WTC11 (cell line): ENCODE measurements at regions not wholly inside any gene's neighbourhood (a gene's known extent, or its start where the extent isn't known, plus 50 kb on each side); places are given as distances from the start of the nearest gene placed in this dataset.
"Not testable (repeated sequence)": the region's sequence is repeated elsewhere in the genome, so short reads cannot be mapped to it uniquely, and the experiment has no call there.

ENCODE experiments used
- ATAC-seq: fragments of 200-7000 bp; cut with Tn5 transposase; 2 replicates; pipeline ENCODE4 v1.10.0; 2021; ENCODE audit warnings: mild to moderate bottlenecking, moderate library complexity
- CTCF ChIA-PET: fragments of 300-600 bp; sonication (Branson Sonifier 250); formaldehyde crosslinking; loops from one replicate; lab custom pipeline; 2021; ENCODE audit warnings: antibody characterized with exemption; lab: Charles Lee
- POLR2A ChIA-PET: fragments of 350-600 bp; sonication (Branson Sonifier 250); formaldehyde crosslinking; loops from one replicate; lab custom pipeline; 2021; ENCODE audit warnings: antibody characterized with exemption; lab: Charles Lee
- DNase-seq: peaks from one replicate; pipeline ENCODE4 v3.0.0; 2021; ENCODE audit warnings: low spot score
- H3K27ac Mint-ChIP-seq: 2 replicates; pipeline ENCODE4 v1.8.0; 2021; ENCODE audit warnings: mixed read lengths
- H3K27me3 Mint-ChIP-seq: 2 replicates; pipeline ENCODE4 v1.8.0; 2021; ENCODE audit warnings: low read depth, mild to moderate bottlenecking, moderate library complexity, mixed read lengths
- H3K36me3 Mint-ChIP-seq: 2 replicates; pipeline ENCODE4 v1.8.0; 2021; ENCODE audit warnings: mixed read lengths
- H3K4me1 Mint-ChIP-seq: 2 replicates; pipeline ENCODE4 v1.8.0; 2022; ENCODE audit warnings: mixed read lengths
- H3K4me3 Mint-ChIP-seq: 2 replicates; pipeline ENCODE4 v1.8.0; 2021; ENCODE audit warnings: mild to moderate bottlenecking, moderate library complexity, mixed read lengths
- H3K9me3 Mint-ChIP-seq: 2 replicates; pipeline ENCODE4 v1.8.0; 2021; ENCODE audit warnings: mixed read lengths
- AR ChIP-seq: fragments of 250-450 bp; sonication (Bioruptor Pico); IDR thresholded peaks from 2 replicates; pipeline ENCODE4 v1.9.0; 2021; ENCODE audit warnings: mild to moderate bottlenecking
- CDX4 ChIP-seq: fragments of 250-450 bp; sonication (Bioruptor Pico); IDR thresholded peaks from 2 replicates; pipeline ENCODE4 v1.9.0; 2021; ENCODE audit warnings: moderate library complexity, mild to moderate bottlenecking, inconsistent platforms, borderline replicate concordance
- CREB1 ChIP-seq: sonication (generic); formaldehyde crosslinking; IDR thresholded peaks from 2 replicates; pipeline ENCODE4 v1.8.0; 2023; ENCODE audit warnings: mild to moderate bottlenecking, missing genetic modification reagents
- E2F1 ChIP-seq: sonication (generic); formaldehyde crosslinking; IDR thresholded peaks from 2 replicates; pipeline ENCODE4 v1.8.0; 2022; ENCODE audit warnings: mild to moderate bottlenecking, missing genetic modification reagents
- JAZF1 ChIP-seq: fragments of 250-450 bp; sonication (Bioruptor Pico); IDR thresholded peaks from 2 replicates; pipeline ENCODE4 v1.9.0; 2021; ENCODE audit warnings: moderate library complexity, mild to moderate bottlenecking, inconsistent platforms
- MLX ChIP-seq: sonication (generic); formaldehyde crosslinking; IDR thresholded peaks from 2 replicates; pipeline ENCODE4 v1.8.1; 2023; ENCODE audit warnings: mild to moderate bottlenecking, missing genetic modification reagents, moderate library complexity
- MXD4 ChIP-seq: fragments of 250-450 bp; sonication (Bioruptor Pico); IDR thresholded peaks from 2 replicates; pipeline ENCODE4 v1.8.0; 2021; ENCODE audit warnings: mild to moderate bottlenecking, moderate library complexity, borderline replicate concordance
- NFYB ChIP-seq: sonication (generic); formaldehyde crosslinking; conservative IDR thresholded peaks from 2 replicates; pipeline ENCODE4 v1.8.0; 2022; ENCODE audit warnings: low read depth, missing genetic modification reagents
- NR1H2 ChIP-seq: sonication (generic); formaldehyde crosslinking; IDR thresholded peaks from 2 replicates; pipeline ENCODE4 v1.9.0; 2021; ENCODE audit warnings: mild to moderate bottlenecking, moderate library complexity, missing genetic modification reagents
- NR2C2 ChIP-seq: sonication (generic); formaldehyde crosslinking; IDR thresholded peaks from 2 replicates; pipeline ENCODE4 v1.8.0; 2022; ENCODE audit warnings: mild to moderate bottlenecking, missing genetic modification reagents
- SMAD4 ChIP-seq: sonication (generic); formaldehyde crosslinking; IDR thresholded peaks from 2 replicates; pipeline ENCODE4 v1.8.0; 2022; ENCODE audit warnings: mild to moderate bottlenecking, missing genetic modification reagents
- SOX15 ChIP-seq: fragments of 250-450 bp; sonication (Bioruptor Pico); IDR thresholded peaks from 2 replicates; pipeline ENCODE4 v1.9.0; 2021; ENCODE audit warnings: mild to moderate bottlenecking
- STAT6 ChIP-seq: sonication (generic); formaldehyde crosslinking; conservative IDR thresholded peaks from 2 replicates; pipeline ENCODE4 v1.8.1; 2023; ENCODE audit warnings: mild to moderate bottlenecking, low read depth, missing genetic modification reagents, moderate library complexity
- ZBTB21 ChIP-seq: sonication (generic); formaldehyde crosslinking; IDR thresholded peaks from 2 replicates; pipeline ENCODE4 v1.8.1; 2023; ENCODE audit warnings: mild to moderate bottlenecking, missing genetic modification reagents, borderline replicate concordance
- ZMAT4 ChIP-seq: fragments of 250-450 bp; sonication (Bioruptor Pico); IDR thresholded peaks from 2 replicates; pipeline ENCODE4 v1.9.0; 2021; ENCODE audit warnings: mild to moderate bottlenecking
- ZNF138 ChIP-seq: sonication (generic); formaldehyde crosslinking; conservative IDR thresholded peaks from 2 replicates; pipeline ENCODE4 v1.8.1; 2022; ENCODE audit warnings: mild to moderate bottlenecking, moderate library complexity, missing genetic modification reagents
- ZNF532 ChIP-seq: fragments of 250-450 bp; sonication (Bioruptor Pico); IDR thresholded peaks from 2 replicates; pipeline ENCODE4 v1.9.0; 2021; ENCODE audit warnings: mild to moderate bottlenecking, borderline replicate concordance

GRCh38 chr2:240260664-240261063 lies 120.2 kb upstream of the OTOS start:
- Mint-ChIP-seq H3K27me3 (peaks cover 22% of the 10 kb centered on the region), H3K27ac (no peak overlapping the region), H3K36me3 (peaks cover 40% of the 10 kb centered on the region), H3K4me1 (peaks cover 5% of the 10 kb centered on the region), H3K9me3 (peaks cover 59% of the 10 kb centered on the region), H3K4me3 (no peak overlapping the region)
- TF ChIP-seq ZNF138 (CRISPR knock-in tag) (no peak), MXD4 (CRISPR knock-in tag) (no peak), NR1H2 (CRISPR knock-in tag) (no peak), ZMAT4 (CRISPR knock-in tag) (no peak), SMAD4 (CRISPR knock-in tag) (no peak), AR (no peak), JAZF1 (CRISPR knock-in tag) (no peak), CREB1 (CRISPR knock-in tag) (no peak), MLX (CRISPR knock-in tag) (no peak), ZBTB21 (CRISPR knock-in tag) (no peak), SOX15 (CRISPR knock-in tag) (no peak), E2F1 (CRISPR knock-in tag) (no peak), NFYB (CRISPR knock-in tag) (no peak), STAT6 (CRISPR knock-in tag) (no peak), CDX4 (CRISPR knock-in tag) (no peak), NR2C2 (CRISPR knock-in tag) (no peak), ZNF532 (CRISPR knock-in tag) (no peak)
- POLR2A ChIA-PET: no interaction called here
- ATAC-seq (no peak), DNase-seq (no peak)
- CTCF ChIA-PET: no interaction called here

- not testable (repeated sequence) for ATAC-seq, H3K4me3 Mint-ChIP-seq
Measured at GRCh38 chr2:240262578-240262977, 122.1 kb upstream of the OTOS start.

More at GRCh38 chr2:240262578-240262977, 122.1 kb upstream of the OTOS start:
- H3K27ac Mint-ChIP-seq, DNase-seq, CTCF ChIA-PET, POLR2A ChIA-PET, H3K4me1 Mint-ChIP-seq: not testable (repeated sequence)
- peaks cover 71% of the 10 kb centered on the region for H3K9me3 Mint-ChIP-seq
- peaks cover 22% of the 10 kb centered on the region for H3K27me3 Mint-ChIP-seq
- peaks cover 35% of the 10 kb centered on the region for H3K36me3 Mint-ChIP-seq
